K562 (cell line): ENCODE measurements at regions not wholly inside any gene's neighbourhood (a gene's known extent, or its start where the extent isn't known, plus 50 kb on each side); places are given as distances from the start of the nearest gene placed in this dataset.

Experiments
- ATAC-seq: fragments of 200-7000 bp; cut with Tn5 transposase; 3 replicates; pipeline ENCODE4 v1.9.1; 2020; ENCODE audit warnings: moderate library complexity
- BruUV-seq: library from RNA; stranded (reverse); fragments of 400-500 nt; replicated peaks from 2 replicates; lab custom pipeline; 2021; lab: Mats Ljungman, UMichigan
- CTCF ChIA-PET: fragments of 300-600 bp; formaldehyde crosslinking; extraction: SDS; loops from one replicate; lab custom pipeline; 2021; ENCODE audit warnings: low intra/inter-chr PET ratio; lab: Yijun Ruan, JAX
- POLR2A ChIA-PET: fragments of 300-600, 350-650 bp; sonication (Branson Sonifier 250); formaldehyde crosslinking; extraction: SDS; loops from one replicate; lab custom pipeline; 2021; ENCODE audit warnings: antibody characterized with exemption, inconsistent platforms; lab: Yijun Ruan, JAX
- DNase-seq, 4 experiments: peaks; one replicate each; pipeline versions ENCODE4 v3.0.0 to v3.0.0-alpha.2; 2011 to 2018; ENCODE audit warnings: low spot score in 3 of 4, mixed read lengths in 3 of 4; ENCODE audit errors: extremely low read depth in 1 of 4
- FAIRE-seq: peaks from 2 replicates; lab custom pipeline; 2011; peaks lifted over from hg19 to GRCh38; lab: Jason Lieb, UNC
- H2AFZ ChIP-seq: 2 replicates; pipeline ENCODE4 v1.6.0; 2011; ENCODE audit warnings: low read depth, low read length, control low read depth, inconsistent platforms
- H3K27ac ChIP-seq: fragments of 200-600 bp; 3 replicates; pipeline ENCODE4 v1.8.0; 2011; ENCODE audit warnings: low read depth, mild to moderate bottlenecking, control low read depth, inconsistent platforms, low read length, moderate library complexity, mixed read lengths; ENCODE audit errors: extremely low read depth
- H3K27me3 ChIP-seq, 2 experiments: fragments of 300-600 bp in 1 of 2; 2 replicates in 1 of 2; 3 replicates in 1 of 2; pipeline versions ENCODE4 v1.6.0 to v1.8.0; 2011; ENCODE audit warnings: inconsistent platforms in 2 of 2, low read length in 2 of 2, mild to moderate bottlenecking in 1 of 2, mixed read lengths in 1 of 2, moderate library complexity in 1 of 2; ENCODE audit not compliant: control insufficient read depth in 2 of 2, insufficient read depth in 2 of 2
- H3K36me3 ChIP-seq: fragments of 300-600 bp; 3 replicates; pipeline ENCODE4 v1.8.0; 2011; ENCODE audit warnings: mild to moderate bottlenecking, low read length, inconsistent platforms; ENCODE audit not compliant: control insufficient read depth, insufficient read depth
- H3K4me1 ChIP-seq, 2 experiments: fragments of 200-600 bp in 1 of 2; replicated peaks in 1 of 2; 2 replicates in 1 of 2; 3 replicates in 1 of 2; pipeline versions ENCODE4 v1.5.1 to v1.8.0; 2011; ENCODE audit warnings: inconsistent platforms in 2 of 2, low read length in 2 of 2, mild to moderate bottlenecking in 1 of 2, mixed read lengths in 1 of 2, moderate library complexity in 1 of 2; ENCODE audit not compliant: control insufficient read depth in 2 of 2, insufficient read depth in 2 of 2
- H3K4me2 ChIP-seq: 2 replicates; pipeline ENCODE4 v1.6.1; 2011; ENCODE audit warnings: low read length, control low read depth, inconsistent platforms, mixed read lengths; ENCODE audit not compliant: insufficient read depth
- H3K4me3 ChIP-seq: fragments of 200-600 bp; sonication (generic), shearing (Covaris generic); 2 replicates; pipeline ENCODE4 v1.5.1; 2016; ENCODE audit warnings: control low read depth, inconsistent platforms
- H3K79me2 ChIP-seq: fragments of 200-600 bp; 3 replicates; pipeline ENCODE4 v1.8.0; 2011; ENCODE audit warnings: low read length, inconsistent platforms; ENCODE audit not compliant: control insufficient read depth, insufficient read depth
- H3K9ac ChIP-seq, 2 experiments: 2 replicates each; pipeline versions ENCODE4 v1.6.0 to v1.6.1; 2011; ENCODE audit warnings: low read depth in 2 of 2, low read length in 2 of 2, control low read depth in 1 of 2, inconsistent platforms in 1 of 2, mild to moderate bottlenecking in 1 of 2, mixed read lengths in 1 of 2; ENCODE audit not compliant: insufficient read depth in 1 of 2
- H3K9me1 ChIP-seq: one replicate; pipeline ENCODE4 v1.6.0; 2011; ENCODE audit warnings: inconsistent platforms, mild to moderate bottlenecking, low read length, moderate library complexity; ENCODE audit not compliant: control insufficient read depth, insufficient read depth
- H3K9me3 ChIP-seq: replicated peaks from 2 replicates; pipeline ENCODE4 v1.5.1; 2011; ENCODE audit warnings: low read depth, low read length, inconsistent platforms; ENCODE audit not compliant: control insufficient read depth, insufficient read depth
- H4K20me1 ChIP-seq: replicated peaks from 2 replicates; pipeline ENCODE4 v1.6.1; 2011; ENCODE audit warnings: low read length, inconsistent platforms, mixed read lengths; ENCODE audit not compliant: control insufficient read depth, insufficient read depth
- DDX20 ChIP-seq: fragments of 450-650 bp; IDR thresholded peaks from 2 replicates; pipeline ENCODE4 v1.6.1; 2016; ENCODE audit warnings: missing genetic modification characterization, low read depth, mild to moderate bottlenecking, missing compliant biosample characterization, moderate library complexity
- E4F1 ChIP-seq: fragments of 250-450 bp; sonication (Bioruptor Pico); IDR thresholded peaks from 2 replicates; pipeline ENCODE4 v1.5.0; 2021; ENCODE audit warnings: mild to moderate bottlenecking, borderline replicate concordance
- EZH2 ChIP-seq: IDR thresholded peaks from 2 replicates; pipeline ENCODE4 v1.6.1; 2012; ENCODE audit warnings: low read depth, mild to moderate bottlenecking, inconsistent platforms, low read length, borderline replicate concordance
- MYNN ChIP-seq, 2 experiments: sonication (generic); formaldehyde crosslinking in 1 of 2; IDR thresholded peaks; 2 replicates each; pipeline versions ENCODE4 v1.5.0 to v1.6.1; 2016 to 2020; ENCODE audit warnings: antibody characterized with exemption in 1 of 2, missing genetic modification reagents in 1 of 2
- PTTG1 ChIP-seq: fragments of 450-650 bp; IDR thresholded peaks from 2 replicates; pipeline ENCODE4 v1.6.1; 2016; ENCODE audit warnings: low read depth, mild to moderate bottlenecking, missing genetic modification characterization, missing compliant biosample characterization
- TAF9B ChIP-seq: fragments of 450-650 bp; IDR thresholded peaks from 2 replicates; pipeline ENCODE4 v1.6.1; 2018; ENCODE audit warnings: mild to moderate bottlenecking; ENCODE audit not compliant: partially characterized antibody
- WGBS: fragments of 100-300 bp; shearing (Covaris generic); methylation state at CpG from one replicate; pipeline ENCODE4 v1.1.6; 2016; ENCODE audit warnings: low coverage, mixed read lengths; ENCODE audit not compliant: insufficient coverage; ENCODE audit errors: missing lambda C conversion rate; 5-methylcytosine and 5-hydroxymethylcytosine counted together
- in situ Hi-C: fragments of 300-500 bp; cut with MboI; formaldehyde crosslinking; loops from 4 replicates; pipeline ENCODE4 v1.15.0; 2018; ENCODE audit warnings: inconsistent platforms, mixed read lengths
- intact Hi-C: fragments of 100-400 bp; cut with micrococcal nuclease; formaldehyde crosslinking; loops from 2 replicates; pipeline ENCODE4 v1.14.2; 2022

GRCh38 chr22:49184736-49185135, 642.9 kb downstream of the BRD1 start (continued):
- TF ChIP-seq E4F1 (no peak), MYNN (IDR thresholded peaks at IDR 0.05) (no peak), MYNN (CRISPR knock-in tag; IDR thresholded peaks at IDR 0.05) (no peak), EZH2 (no peak), TAF9B (no peak), PTTG1 (tag) (no peak)

- Histone ChIP-seq H3K4me2 (no peak overlapping the region), H3K4me1 (no peaks in the 10 kb centered on the region; a peak in 1 of 5 replicates), H4K20me1 (no peaks in the 10 kb centered on the region), H3K79me2 (no peaks in the 10 kb centered on the region), H3K9ac (no peak overlapping the region), H3K4me3 (no peak overlapping the region), H3K36me3 (no peaks in the 10 kb centered on the region), H3K9me3 (no peaks in the 10 kb centered on the region), H2AFZ (no peak overlapping the region), H3K27me3 (peaks cover 0 to 18% of the 10 kb centered on the region in 2 experiments; a peak in 3 of 5 replicates), H3K27ac (no peak overlapping the region), H3K9me1 (no peaks in the 10 kb centered on the region)
- POLR2A ChIA-PET = no interaction called here
- CTCF ChIA-PET = no interaction called here
- intact Hi-C loops (no loop called here), in situ Hi-C loops (no loop called here)
- 0% methylated on average over 13 of the region's 26 CpGs for WGBS
- DNase-seq = no peak
- no peak for ATAC-seq
- no peak for TF ChIP-seq DDX20 (tag)
- no peak for FAIRE-seq
- no TSS peak for BruUV-seq
Measured at GRCh38 chr22:49183826-49184216, 643.9 kb downstream of the BRD1 start.
